ENCODE measurements at regions not wholly inside any gene's neighbourhood (a gene's known extent, or its start where the extent isn't known, plus 50 kb on each side); places are given as distances from the start of the nearest gene placed in this dataset.
A peak's percentile ranks its signal among the peaks of the same experiment; 100 is the strongest.

DNA sequence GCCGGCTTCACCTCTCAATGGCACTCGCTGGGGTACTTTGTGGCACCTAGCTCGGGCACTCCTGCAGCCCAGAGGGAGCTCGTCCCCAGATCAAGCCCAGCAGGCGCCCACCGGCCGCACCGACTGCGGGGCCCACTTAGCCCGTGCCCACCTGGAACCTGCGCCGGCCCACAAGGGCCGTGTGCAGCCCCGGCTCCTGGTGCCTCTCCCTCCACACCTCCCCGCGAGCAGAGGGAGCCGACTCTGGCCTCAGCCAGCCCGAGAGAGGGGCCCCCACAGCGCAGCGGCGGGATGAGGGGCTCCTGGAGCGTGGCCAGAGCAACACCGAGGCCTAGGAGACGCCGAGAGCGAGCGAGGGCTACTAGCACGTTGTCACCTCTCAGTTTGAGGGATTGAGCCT lies 82.1 kb upstream of the SHISA3 start:
- TF ChIP-seq, protein P1, sequence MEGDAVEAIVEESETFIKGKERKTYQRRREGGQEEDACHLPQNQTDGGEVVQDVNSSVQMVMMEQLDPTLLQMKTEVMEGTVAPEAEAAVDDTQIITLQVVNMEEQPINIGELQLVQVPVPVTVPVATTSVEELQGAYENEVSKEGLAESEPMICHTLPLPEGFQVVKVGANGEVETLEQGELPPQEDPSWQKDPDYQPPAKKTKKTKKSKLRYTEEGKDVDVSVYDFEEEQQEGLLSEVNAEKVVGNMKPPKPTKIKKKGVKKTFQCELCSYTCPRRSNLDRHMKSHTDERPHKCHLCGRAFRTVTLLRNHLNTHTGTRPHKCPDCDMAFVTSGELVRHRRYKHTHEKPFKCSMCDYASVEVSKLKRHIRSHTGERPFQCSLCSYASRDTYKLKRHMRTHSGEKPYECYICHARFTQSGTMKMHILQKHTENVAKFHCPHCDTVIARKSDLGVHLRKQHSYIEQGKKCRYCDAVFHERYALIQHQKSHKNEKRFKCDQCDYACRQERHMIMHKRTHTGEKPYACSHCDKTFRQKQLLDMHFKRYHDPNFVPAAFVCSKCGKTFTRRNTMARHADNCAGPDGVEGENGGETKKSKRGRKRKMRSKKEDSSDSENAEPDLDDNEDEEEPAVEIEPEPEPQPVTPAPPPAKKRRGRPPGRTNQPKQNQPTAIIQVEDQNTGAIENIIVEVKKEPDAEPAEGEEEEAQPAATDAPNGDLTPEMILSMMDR (IDR thresholded peaks at IDR 0.05): no peak
- DNase-seq (ENCODE audit: low spot score) (no peak), ATAC-seq (ENCODE audit: low FRiP score) (no peak)

DNA sequence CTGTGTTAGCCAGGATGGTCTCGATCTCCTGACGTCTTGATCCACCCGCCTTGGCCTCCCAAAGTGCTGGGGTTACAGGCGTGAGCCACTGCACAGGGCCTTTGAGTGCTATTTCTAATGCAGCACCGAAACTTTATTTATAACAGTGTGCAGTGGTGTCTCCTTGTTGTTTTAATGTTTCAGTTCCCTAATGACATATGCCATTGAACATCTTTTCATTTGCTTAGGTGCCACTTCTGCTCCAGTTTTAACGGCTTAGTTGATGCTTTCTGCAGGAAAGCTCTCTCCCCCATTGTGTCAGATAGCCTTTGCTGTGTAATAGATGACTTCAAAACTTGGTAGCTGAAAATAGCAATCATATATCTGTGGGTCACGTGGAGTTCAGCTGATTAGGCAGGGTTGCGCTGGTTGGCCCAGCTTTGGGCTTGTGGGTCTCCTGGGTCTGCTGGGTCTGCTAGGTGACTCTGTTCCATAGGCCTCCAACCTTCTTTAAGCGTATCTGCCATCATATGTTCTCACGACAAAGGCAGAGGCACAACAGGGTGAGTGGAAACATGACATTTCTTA lies 76.4 kb upstream of the SHISA3 start:
- TF ChIP-seq, protein P1 (IDR thresholded peaks at IDR 0.05): no peak
- no peak for DNase-seq (ENCODE audit: low spot score)
- no peak for ATAC-seq (ENCODE audit: low FRiP score)

DNA sequence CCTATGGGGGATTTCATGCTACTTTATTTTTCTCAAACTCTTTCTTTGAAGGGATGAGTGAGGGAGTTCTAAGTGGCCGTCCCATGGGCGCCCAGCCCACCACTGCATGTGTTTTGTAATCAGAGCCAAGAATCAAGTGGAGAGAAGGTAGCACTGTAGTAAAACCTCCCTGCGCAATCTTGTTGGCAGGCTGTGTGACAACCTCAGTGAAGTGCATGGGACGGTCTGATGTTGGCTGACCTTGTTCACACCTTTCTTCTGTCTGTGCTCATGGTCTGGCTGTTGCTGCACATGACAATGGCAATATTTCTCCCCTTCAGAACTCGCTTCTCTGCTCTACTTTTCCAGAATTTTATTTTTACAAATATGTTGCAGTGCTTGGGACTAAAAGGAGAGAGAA lies 71.2 kb upstream of the SHISA3 start:
- DNase-seq (ENCODE audit: low spot score) (no peak), ATAC-seq (ENCODE audit: low FRiP score) (no peak)
- TF ChIP-seq, protein P1 (IDR thresholded peaks at IDR 0.05): no peak

DNA sequence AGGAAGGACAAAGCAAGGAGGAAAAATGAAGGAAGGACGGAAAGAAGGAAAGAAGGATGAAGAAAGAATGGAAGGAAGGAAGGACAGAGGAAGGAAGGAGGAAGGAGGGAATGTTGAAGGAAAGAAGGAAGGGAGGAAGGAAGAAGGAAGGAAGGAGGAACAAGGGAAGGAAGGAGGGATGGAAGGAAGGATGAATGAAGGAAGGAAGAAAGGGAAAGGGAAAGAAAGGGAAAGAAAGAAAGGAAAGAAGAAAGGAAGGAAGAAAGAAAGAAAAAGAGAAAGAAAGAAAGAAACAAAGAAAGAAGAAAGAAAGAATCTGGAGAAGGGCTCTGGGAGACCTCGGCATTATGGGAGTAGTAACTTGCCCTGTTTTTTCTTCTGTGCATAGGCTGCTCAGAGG lies 70.8 kb upstream of the SHISA3 start:
- ATAC-seq (ENCODE audit: low FRiP score) (no peak), DNase-seq (ENCODE audit: low spot score) (no peak)
- TF ChIP-seq, protein P1 (IDR thresholded peaks at IDR 0.05): no peak

DNA sequence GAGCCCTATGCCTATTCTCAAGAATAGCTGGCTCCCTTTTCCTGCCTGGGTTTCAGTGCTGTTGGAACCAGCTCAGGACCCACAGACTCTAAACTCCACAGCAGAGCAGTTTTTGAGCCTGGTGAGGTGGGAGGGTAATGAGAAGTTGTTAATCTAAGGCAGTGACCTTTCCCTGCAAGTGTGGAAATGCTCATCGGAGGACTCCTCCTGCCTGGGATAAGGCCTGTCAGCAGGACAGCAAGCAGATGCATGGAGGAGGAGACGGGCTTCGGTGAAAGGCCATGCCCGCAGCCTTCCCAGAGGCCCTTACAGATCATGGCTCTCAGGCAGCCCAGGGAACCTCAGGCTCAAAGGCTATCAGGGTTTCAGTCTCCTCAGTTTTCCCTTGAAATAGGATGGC lies 70.0 kb upstream of the SHISA3 start:
- TF ChIP-seq, protein P1 (IDR thresholded peaks at IDR 0.05): no peak
- ATAC-seq (ENCODE audit: low FRiP score) (peak; percentile 82), DNase-seq (ENCODE audit: low spot score) (no peak)

DNA sequence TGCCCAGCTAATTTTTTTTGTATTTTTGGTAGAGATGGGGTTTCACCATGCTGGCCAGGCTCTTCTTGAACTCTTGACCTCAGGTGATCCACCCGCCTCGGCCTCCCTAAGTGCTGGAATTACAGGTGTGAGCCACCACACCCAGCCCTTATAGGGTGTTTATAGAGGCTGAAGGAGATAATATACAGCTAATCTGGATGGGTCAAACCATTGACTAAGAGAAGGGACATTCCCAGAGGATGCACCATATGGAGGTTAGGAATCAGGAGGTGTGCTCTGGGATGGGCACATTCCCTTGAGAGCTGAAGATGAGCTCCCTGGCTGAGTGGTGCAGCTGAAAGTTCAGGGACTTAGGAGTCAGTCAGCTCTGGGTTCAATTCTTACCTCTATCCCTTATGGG lies 68.3 kb upstream of the SHISA3 start:
- TF ChIP-seq, protein P1 (IDR thresholded peaks at IDR 0.05): no peak
- DNase-seq (ENCODE audit: low spot score) (no peak), ATAC-seq (ENCODE audit: low FRiP score) (no peak)

DNA sequence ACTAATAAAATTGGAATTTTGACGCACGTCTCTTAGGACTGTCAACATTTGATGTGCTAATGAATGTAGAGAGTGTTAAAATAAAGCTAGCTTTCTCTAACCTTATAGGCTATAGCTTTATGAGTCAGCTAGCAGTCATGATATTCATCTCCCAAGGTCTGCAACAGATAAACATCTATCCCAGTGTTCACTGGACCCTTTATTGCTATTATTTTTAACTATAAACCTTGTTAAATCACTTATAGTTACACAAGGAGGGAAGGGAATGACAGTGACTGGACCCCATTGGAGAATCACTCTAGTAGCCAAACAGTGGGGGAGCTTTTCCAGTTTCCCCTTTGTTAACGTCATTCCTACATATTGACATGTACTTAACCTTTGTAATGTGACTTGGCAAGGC lies 67.9 kb upstream of the SHISA3 start:
- no peak for ATAC-seq (ENCODE audit: low FRiP score)
- TF ChIP-seq, protein P1 (IDR thresholded peaks at IDR 0.05): no peak

More for the DNA sequence above, 67.9 kb upstream of the SHISA3 start:
- DNase-seq (ENCODE audit: low spot score): no peak

Data from omental fat pad (tissue), 3 donors.